GM12878 (cell line): ENCODE measurements at regions not wholly inside any gene's neighbourhood (a gene's known extent, or its start where the extent isn't known, plus 50 kb on each side); places are given as distances from the start of the nearest gene placed in this dataset.

Experiments used
- ATAC-seq: fragments of 200-7000 bp; cut with Tn5 transposase; 3 replicates; pipeline ENCODE4 v1.9.1; 2020; ENCODE audit warnings: mild to moderate bottlenecking, moderate library complexity
- BruUV-seq: library from RNA; stranded (reverse); fragments of 400-500 nt; replicated peaks from 2 replicates; lab custom pipeline; 2021; lab: Mats Ljungman, UMichigan
- CTCF ChIA-PET: fragments of 300-600 bp; sonication (Branson Sonifier 250); formaldehyde crosslinking; extraction: SDS; loops from one replicate; lab custom pipeline; 2021; ENCODE audit warnings: inconsistent platforms; lab: Yijun Ruan, JAX
- POLR2A ChIA-PET: fragments of 350-600 bp; formaldehyde crosslinking; extraction: SDS; loops from one replicate; lab custom pipeline; 2021; ENCODE audit warnings: inconsistent platforms; lab: Charles Lee
- RAD21 ChIA-PET: fragments of 300-600 bp; sonication (Branson Sonifier 250); formaldehyde crosslinking; loops from one replicate; lab custom pipeline; 2023; ENCODE audit warnings: antibody characterized with exemption; ENCODE audit not compliant: unreplicated experiment; lab: Charles Lee
- SMC1A ChIA-PET: fragments of 300-600 bp; sonication (Branson Sonifier 250); formaldehyde crosslinking; loops from one replicate; lab custom pipeline; 2023; ENCODE audit not compliant: unreplicated experiment, uncharacterized antibody; lab: Charles Lee
- DNase-seq: peaks from one replicate; pipeline ENCODE4 v3.0.0-alpha.2; 2011; ENCODE audit warnings: low read depth, low spot score
- FAIRE-seq: peaks from 3 replicates; lab custom pipeline; 2011; peaks lifted over from hg19 to GRCh38; lab: Jason Lieb, UNC
- H2AFZ ChIP-seq: 2 replicates; pipeline ENCODE4 v1.6.0; 2011; ENCODE audit warnings: low read depth, low read length, control low read depth; ENCODE audit not compliant: control insufficient read depth
- H3K27ac ChIP-seq: 2 replicates; pipeline ENCODE4 v1.5.1; 2011; ENCODE audit warnings: control low read depth; ENCODE audit not compliant: control insufficient read depth, insufficient read depth
- H3K27me3 ChIP-seq, 2 experiments: replicated peaks in 1 of 2; 2 replicates each; pipeline versions ENCODE4 v1.6.0 to v1.6.1; 2011; ENCODE audit warnings: low read length in 1 of 2; ENCODE audit not compliant: control insufficient read depth in 2 of 2, insufficient read depth in 2 of 2
- H3K36me3 ChIP-seq, 2 experiments: 2 replicates each; pipeline ENCODE4 v1.5.1; 2011; ENCODE audit warnings: low read length in 1 of 2; ENCODE audit not compliant: control insufficient read depth in 2 of 2, insufficient read depth in 2 of 2
- H3K4me1 ChIP-seq: 2 replicates; pipeline ENCODE4 v1.6.1; 2011; ENCODE audit warnings: mild to moderate bottlenecking, low read length, moderate library complexity, mixed read lengths; ENCODE audit not compliant: control insufficient read depth, insufficient read depth
- H3K4me2 ChIP-seq: 2 replicates; pipeline ENCODE4 v1.6.0; 2011; ENCODE audit warnings: control low read depth; ENCODE audit not compliant: control insufficient read depth, insufficient read depth
- H3K4me3 ChIP-seq: fragments of 200-600 bp; sonication (generic); 2 replicates; pipeline ENCODE4 v1.5.1; 2016
- H3K79me2 ChIP-seq: 2 replicates; pipeline ENCODE4 v1.6.0; 2011; ENCODE audit warnings: low read length; ENCODE audit not compliant: control insufficient read depth, insufficient read depth
- H3K9ac ChIP-seq: 2 replicates; pipeline ENCODE4 v1.8.0; 2011; ENCODE audit warnings: low read length, control low read depth, mixed read lengths; ENCODE audit not compliant: control insufficient read depth, insufficient read depth
- H3K9me3 ChIP-seq: replicated peaks from 3 replicates; pipeline ENCODE4 v1.5.1; 2011; ENCODE audit warnings: mild to moderate bottlenecking, low read length; ENCODE audit not compliant: control insufficient read depth, insufficient read depth
- H4K20me1 ChIP-seq: 2 replicates; pipeline ENCODE4 v1.6.0; 2011; ENCODE audit not compliant: control insufficient read depth, insufficient read depth
- POLR2AphosphoS2 ChIP-seq: IDR thresholded peaks from 2 replicates; pipeline ENCODE4 v1.6.1; 2011; ENCODE audit warnings: low read depth, mild to moderate bottlenecking, low read length, improper control_type of control experiment, moderate library complexity
- SMC3 ChIP-seq: IDR thresholded peaks from 2 replicates; pipeline ENCODE4 v1.6.1; 2011; ENCODE audit warnings: low read length, improper control_type of control experiment, borderline replicate concordance
- SP1 ChIP-seq: IDR thresholded peaks from one replicate; pipeline ENCODE4 v1.6.1; 2011; ENCODE audit warnings: low read depth, low read length
- SRF ChIP-seq, 2 experiments: IDR thresholded peaks; 2 replicates each; pipeline ENCODE4 v1.6.1; 2011; ENCODE audit warnings: low read depth in 2 of 2, low read length in 2 of 2, mild to moderate bottlenecking in 1 of 2, moderate library complexity in 1 of 2
- WRNIP1 ChIP-seq: IDR thresholded peaks from 2 replicates; pipeline ENCODE4 v1.6.1; 2011; ENCODE audit warnings: low read depth, low read length, improper control_type of control experiment, borderline replicate concordance
- YBX1 ChIP-seq: fragments of 450-650 bp; IDR thresholded peaks from 2 replicates; pipeline ENCODE4 v1.6.1; 2016; ENCODE audit warnings: antibody characterized with exemption
- ZBTB33 ChIP-seq: fragments of 450-650 bp; IDR thresholded peaks from 2 replicates; pipeline ENCODE4 v1.6.1; 2017; ENCODE audit warnings: mild to moderate bottlenecking
- WGBS: methylation state at CpG from one replicate; pipeline ENCODE4 v1.1.6; 2016; ENCODE audit warnings: low lambda C conversion rate; ENCODE audit not compliant: insufficient replicate concordance, insufficient coverage; ENCODE audit errors: missing lambda C conversion rate; 5-methylcytosine and 5-hydroxymethylcytosine counted together
- in situ Hi-C: fragments of 300-500 bp; cut with MboI; formaldehyde crosslinking; loops from 9 replicates; pipeline ENCODE4 v1.14.3; 2018; ENCODE audit warnings: mixed read lengths
- intact Hi-C: fragments of 100-400 bp; cut with micrococcal nuclease; formaldehyde crosslinking; loops from one replicate; pipeline ENCODE4 v1.14.2; 2022; ENCODE audit not compliant: unreplicated experiment

- TF ChIP-seq ZBTB33 (no peak), SMC3 (no peak), SRF (IDR thresholded peaks at IDR 0.05; ENCODE audit: low read depth in 2 of 2, low read length in 2 of 2) (no peak)
These were observed 80.6 kb downstream of the MFSD1 start (continued) for GRCh38 chr3:158882445-158882844.

GRCh38 chr3:158896729-158897128 is 94.9 kb downstream of the MFSD1 start:
- ATAC-seq, result no peak
- Histone ChIP-seq H3K4me2 (no peak overlapping the region), H3K4me1 (no peaks in the 10 kb centered on the region), H2AFZ (no peak overlapping the region), H4K20me1 (no peaks in the 10 kb centered on the region), H3K9me3 (no peaks in the 10 kb centered on the region), H3K27ac (no peak overlapping the region), H3K27me3 (no peaks in the 10 kb centered on the region), H3K79me2 (no peaks in the 10 kb centered on the region), H3K36me3 (no peaks in the 10 kb centered on the region), H3K9ac (no peak overlapping the region), H3K4me3 (no peak overlapping the region)
- SMC1A ChIA-PET, result interaction anchor here (1.4 kb wide), 1 partner anchor 10 kb away, joined by 3 read pairs; no protein-coding TSS in a partner anchor
- FAIRE-seq, result no peak
- DNase-seq, result no peak
- RAD21 ChIA-PET, result no interaction called here
- in situ Hi-C loops, result no loop called here
- no TSS peak for BruUV-seq
- POLR2A ChIA-PET, result no interaction called here
- WGBS, result 44% methylated on average over 6 of the region's 6 CpGs
- TF ChIP-seq SP1 (no peak), WRNIP1 (no peak), POLR2AphosphoS2 (no peak), YBX1 (no peak)
- CTCF ChIA-PET, result interaction anchor here (1.4 kb wide), 1 partner anchor 16 kb away, joined by 3 read pairs; no protein-coding TSS in a partner anchor
- intact Hi-C loops, result no loop called here
